NT2/D1 (cell line): ENCODE measurements at regions not wholly inside any gene's neighbourhood (a gene's known extent, or its start where the extent isn't known, plus 50 kb on each side); places are given as distances from the start of the nearest gene placed in this dataset.

Experiments
- YY1 ChIP-seq: IDR thresholded peaks from 2 replicates; pipeline ENCODE4 v1.6.1; 2011; ENCODE audit not compliant: insufficient read length, insufficient read depth
- ZNF274 ChIP-seq: IDR thresholded peaks from 2 replicates; pipeline ENCODE4 v1.6.1; 2011; ENCODE audit warnings: mild to moderate bottlenecking, low read depth, low read length

- TF ChIP-seq YY1 (no peak), ZNF274 (no peak)
Measured at GRCh38 chrX:121504153-121504552, 456.7 kb downstream of the GLUD2 start.
